Esophagus muscularis mucosa (tissue), 4 donors: ENCODE measurements at regions not wholly inside any gene's neighbourhood (a gene's known extent, or its start where the extent isn't known, plus 50 kb on each side); places are given as distances from the start of the nearest gene placed in this dataset.
A peak's percentile ranks its signal among the peaks of the same experiment; 100 is the strongest.
"Not testable (repeated sequence)": the region's sequence is repeated elsewhere in the genome, so short reads cannot be mapped to it uniquely, and the experiment has no call there.

Source experiments
- DNase-seq: peaks from one replicate; pipeline ENCODE4 v3.0.0-alpha.2; 2017; ENCODE audit errors: extremely low spot score
- H3K27ac ChIP-seq, 4 donors: fragments of 200-600 bp; sonication (generic); replicated peaks in 1 of 4; 1 replicate in 3 of 4; 2 replicates in 1 of 4; pipeline ENCODE4 v1.5.1; 2016 to 2019; ENCODE audit warnings: mild to moderate bottlenecking in 1 of 4
- H3K27me3 ChIP-seq, 4 donors: fragments of 200-600 bp; sonication (generic); one replicate each; pipeline versions ENCODE4 v1.5.1 to v1.6.0; 2016 to 2019
- H3K36me3 ChIP-seq, 4 donors: fragments of 200-600 bp; sonication (generic); one replicate each; pipeline ENCODE4 v1.5.1; 2016 to 2019
- H3K4me1 ChIP-seq, 4 donors: fragments of 200-600 bp; sonication (generic); one replicate each; pipeline ENCODE4 v1.5.1; 2016 to 2019
- H3K4me3 ChIP-seq, 4 donors: fragments of 200-600 bp; sonication (generic); 1 replicate in 2 of 4; 2 replicates in 2 of 4; pipeline ENCODE4 v1.5.1; 2016 to 2019; ENCODE audit warnings: mild to moderate bottlenecking in 4 of 4, moderate library complexity in 1 of 4
- H3K9me3 ChIP-seq, 4 donors: fragments of 200-600 bp; sonication (generic); 1 replicate in 3 of 4; 2 replicates in 1 of 4; pipeline ENCODE4 v1.5.1; 2016 to 2019
- EP300 ChIP-seq: sonication (generic); formaldehyde crosslinking; IDR thresholded peaks from one replicate; pipeline ENCODE4 v1.6.1; 2017; ENCODE audit warnings: antibody characterized with exemption
- POLR2A ChIP-seq: fragments of 450-650 bp; IDR thresholded peaks from one replicate; pipeline ENCODE4 v1.6.1; 2017; ENCODE audit warnings: antibody characterized with exemption, moderate library complexity, mild to moderate bottlenecking, low read depth
- POLR2AphosphoS5 ChIP-seq, 2 donors: sonication (generic); formaldehyde crosslinking; IDR thresholded peaks; one replicate each; pipeline ENCODE4 v1.6.1; 2017; ENCODE audit warnings: antibody characterized with exemption in 2 of 2
- WGBS: methylation state at CpG from one replicate; pipeline ENCODE4 v1.1.5; 2018; 5-methylcytosine and 5-hydroxymethylcytosine counted together
- intact Hi-C: fragments of 100-400 bp; cut with DNase I; formaldehyde crosslinking; loops from one replicate; pipeline ENCODE4 v1.15.1; 2023
- TF ChIP-seq, protein P1 (sequence below), 3 experiments: fragments of 200-600 bp in 2 of 3; fragments of 450-650 bp in 1 of 3; sonication (generic) in 2 of 3; IDR thresholded peaks; one replicate each; pipeline ENCODE4 v1.5.1; 2017 to 2019; ENCODE audit warnings: antibody characterized with exemption in 3 of 3, mild to moderate bottlenecking in 2 of 3, moderate library complexity in 1 of 3

DNA sequence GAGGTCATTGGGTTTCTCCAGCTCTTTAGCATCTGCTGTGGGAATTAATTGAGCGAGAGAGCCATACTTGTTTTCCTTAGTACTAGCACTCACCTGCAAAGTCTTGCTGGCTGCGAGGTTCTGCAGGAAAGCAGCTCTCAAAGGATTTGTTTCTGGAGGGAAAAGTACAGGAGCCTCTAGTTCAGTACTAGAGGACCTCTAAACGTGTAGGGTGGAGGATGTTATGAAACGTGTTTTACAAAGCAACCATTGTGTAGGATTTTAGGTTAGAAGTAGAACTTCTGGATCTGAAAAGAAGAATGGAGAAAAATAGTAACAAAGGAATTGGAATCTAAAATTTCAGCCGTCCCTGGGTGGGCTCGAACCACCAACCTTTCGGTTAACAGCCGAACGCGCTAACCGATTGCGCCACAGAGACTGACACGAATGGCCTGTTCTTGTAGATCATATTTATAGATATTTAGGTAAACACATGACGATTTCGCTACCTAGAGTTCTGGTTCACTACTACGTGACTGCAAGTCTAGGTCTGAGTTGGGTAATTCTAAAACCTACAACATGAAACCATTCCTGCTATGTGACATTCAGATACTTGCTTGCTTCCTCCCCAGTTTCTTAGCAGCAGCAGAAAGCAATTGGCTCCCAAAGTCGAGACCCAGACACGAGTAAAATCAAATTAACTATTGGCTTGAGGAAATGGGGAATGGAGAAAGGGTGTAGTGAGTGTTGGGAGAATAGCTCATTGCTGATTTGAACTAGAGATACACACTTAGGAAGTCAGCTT lies 60.2 kb upstream of the CFAP126 start:
- 32% methylated on average over 18 of the region's 18 CpGs for WGBS
- no peak for TF ChIP-seq POLR2AphosphoS5 (IDR thresholded peaks at IDR 0.05)
- TF ChIP-seq POLR2A: no peak
- TF ChIP-seq EP300: no peak
- TF ChIP-seq, protein P1, sequence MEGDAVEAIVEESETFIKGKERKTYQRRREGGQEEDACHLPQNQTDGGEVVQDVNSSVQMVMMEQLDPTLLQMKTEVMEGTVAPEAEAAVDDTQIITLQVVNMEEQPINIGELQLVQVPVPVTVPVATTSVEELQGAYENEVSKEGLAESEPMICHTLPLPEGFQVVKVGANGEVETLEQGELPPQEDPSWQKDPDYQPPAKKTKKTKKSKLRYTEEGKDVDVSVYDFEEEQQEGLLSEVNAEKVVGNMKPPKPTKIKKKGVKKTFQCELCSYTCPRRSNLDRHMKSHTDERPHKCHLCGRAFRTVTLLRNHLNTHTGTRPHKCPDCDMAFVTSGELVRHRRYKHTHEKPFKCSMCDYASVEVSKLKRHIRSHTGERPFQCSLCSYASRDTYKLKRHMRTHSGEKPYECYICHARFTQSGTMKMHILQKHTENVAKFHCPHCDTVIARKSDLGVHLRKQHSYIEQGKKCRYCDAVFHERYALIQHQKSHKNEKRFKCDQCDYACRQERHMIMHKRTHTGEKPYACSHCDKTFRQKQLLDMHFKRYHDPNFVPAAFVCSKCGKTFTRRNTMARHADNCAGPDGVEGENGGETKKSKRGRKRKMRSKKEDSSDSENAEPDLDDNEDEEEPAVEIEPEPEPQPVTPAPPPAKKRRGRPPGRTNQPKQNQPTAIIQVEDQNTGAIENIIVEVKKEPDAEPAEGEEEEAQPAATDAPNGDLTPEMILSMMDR (IDR thresholded peaks at IDR 0.05): no peak
- H3K4me1 ChIP-seq: peaks cover 0 to 5% (median 0%) of the 10 kb centered on the region in 4 donors
- intact Hi-C loops: no loop called here
- no peak for DNase-seq
- H3K4me3 ChIP-seq: no peak overlapping the region
- H3K36me3 ChIP-seq: no peaks in the 10 kb centered on the region
- no peak overlapping the region for H3K27ac ChIP-seq
- H3K27me3 ChIP-seq: peaks cover 0 to 50% (median 6%) of the 10 kb centered on the region in 4 donors
- H3K9me3 ChIP-seq: no peaks in the 10 kb centered on the region

DNA sequence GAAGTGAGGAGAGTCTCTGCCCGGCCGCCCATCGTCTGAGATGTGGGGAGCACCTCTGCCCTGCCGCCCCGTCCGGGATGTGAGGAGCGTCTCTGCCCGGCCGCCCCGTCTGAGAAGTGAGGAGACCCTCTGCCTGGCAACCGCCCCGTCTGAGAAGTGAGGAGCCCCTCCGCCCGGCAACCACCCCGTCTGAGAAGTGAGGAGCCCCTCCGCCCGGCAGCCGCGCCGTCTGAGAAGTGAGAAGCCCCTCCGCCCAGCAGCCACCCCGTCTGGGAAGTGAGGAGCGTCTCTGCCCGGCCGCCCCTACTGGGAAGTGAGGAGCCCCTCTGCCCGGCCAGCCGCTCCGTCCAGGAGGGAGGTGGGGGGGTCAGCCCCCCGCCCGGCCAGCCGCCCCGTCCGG lies 55.2 kb upstream of the CFAP126 start:
- DNase-seq, H3K4me3 ChIP-seq, H3K9me3 ChIP-seq, H3K4me1 ChIP-seq, H3K27ac ChIP-seq, intact Hi-C loops, H3K36me3 ChIP-seq: not testable (repeated sequence)
- WGBS: no CpG with 5 or more reads among the region's 33 CpGs
- peaks cover 0 to 35% (median 4%) of the 10 kb centered on the region in 4 donors for H3K27me3 ChIP-seq

DNA sequence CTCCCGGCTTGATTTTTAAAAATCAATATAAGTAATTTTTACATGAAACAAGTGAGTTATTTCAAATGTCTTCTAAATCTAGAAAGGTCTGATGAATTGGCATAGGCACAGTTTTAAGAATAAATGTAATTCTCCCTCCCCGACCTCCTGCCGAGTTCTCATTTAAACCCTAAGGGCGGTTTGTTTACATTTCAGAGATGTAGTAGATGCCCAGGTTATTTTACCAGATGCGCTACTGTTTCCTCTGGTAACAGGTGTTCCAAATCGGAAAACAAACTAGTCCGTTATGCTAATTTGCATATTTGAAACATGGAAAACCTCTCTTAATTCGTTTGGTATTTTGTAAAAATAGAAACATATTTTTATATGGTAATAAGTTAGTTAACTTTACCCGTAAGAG lies 53.8 kb upstream of the CFAP126 start:
- peak overlapping the region in 3 of 4 donors; percentile 26 to 44 (median 28) for H3K4me3 ChIP-seq
- no peak for DNase-seq
- intact Hi-C loops: no loop called here
- 54% methylated on average over 9 of the region's 9 CpGs for WGBS
- H3K4me1 ChIP-seq: peaks cover 0 to 8% (median 0%) of the 10 kb centered on the region in 4 donors
- H3K27ac ChIP-seq: no peak overlapping the region
- no peaks in the 10 kb centered on the region for H3K36me3 ChIP-seq
- H3K27me3 ChIP-seq: peaks cover 0 to 21% (median 0%) of the 10 kb centered on the region in 4 donors
- TF ChIP-seq POLR2AphosphoS5 (IDR thresholded peaks at IDR 0.05): no peak
- no peak for TF ChIP-seq EP300
- TF ChIP-seq, protein P1 (IDR thresholded peaks at IDR 0.05): no peak
- TF ChIP-seq POLR2A: no peak
- H3K9me3 ChIP-seq: no peaks in the 10 kb centered on the region

DNA sequence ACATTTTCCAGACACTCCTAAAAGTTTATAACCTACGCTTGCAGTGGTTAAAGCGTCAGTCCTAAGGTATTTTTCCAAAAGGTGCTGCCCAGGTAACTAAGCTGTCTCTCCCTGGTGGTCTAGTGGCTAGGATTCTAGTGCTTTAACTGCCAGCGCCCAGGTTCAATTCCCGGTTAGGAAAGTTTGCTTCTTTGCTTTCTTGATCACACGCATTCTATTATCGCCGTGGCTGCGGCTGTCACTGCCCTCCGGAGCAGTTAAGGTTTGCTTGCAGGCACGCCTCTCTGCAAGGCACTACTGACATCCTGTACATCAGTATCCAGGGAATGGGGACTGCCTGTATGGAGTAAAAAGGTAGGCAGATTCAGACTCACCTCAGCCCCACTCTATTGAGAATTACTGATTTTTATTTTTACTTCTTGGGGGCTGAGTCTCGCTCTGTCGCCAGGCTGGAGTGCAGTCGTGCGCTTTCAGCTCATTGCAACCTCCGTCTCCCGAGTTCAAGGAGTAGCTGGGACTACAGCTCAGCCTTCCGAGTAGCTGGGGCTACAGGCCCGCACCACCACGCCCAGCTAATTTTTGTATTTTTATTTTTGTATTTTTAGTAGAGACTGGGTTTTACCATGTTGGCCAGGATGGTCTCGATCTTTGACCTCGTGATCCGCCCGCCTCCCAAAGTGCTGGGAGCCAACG lies 53.2 kb upstream of the CFAP126 start:
- no peak for DNase-seq
- Histone ChIP-seq H3K27ac (no peak overlapping the region), H3K9me3 (no peaks in the 10 kb centered on the region), H3K27me3 (peaks cover 0 to 15% (median 0%) of the 10 kb centered on the region in 4 donors), H3K4me1 (peaks cover 0 to 8% (median 0%) of the 10 kb centered on the region in 4 donors), H3K36me3 (no peaks in the 10 kb centered on the region), H3K4me3 (no peak overlapping the region)
- 74% methylated on average over 24 of the region's 24 CpGs for WGBS
- TF ChIP-seq, protein P1 (IDR thresholded peaks at IDR 0.05): no peak
- TF ChIP-seq POLR2AphosphoS5 (IDR thresholded peaks at IDR 0.05) (no peak), POLR2A (no peak), EP300 (no peak)
- intact Hi-C loops: no loop called here

DNA sequence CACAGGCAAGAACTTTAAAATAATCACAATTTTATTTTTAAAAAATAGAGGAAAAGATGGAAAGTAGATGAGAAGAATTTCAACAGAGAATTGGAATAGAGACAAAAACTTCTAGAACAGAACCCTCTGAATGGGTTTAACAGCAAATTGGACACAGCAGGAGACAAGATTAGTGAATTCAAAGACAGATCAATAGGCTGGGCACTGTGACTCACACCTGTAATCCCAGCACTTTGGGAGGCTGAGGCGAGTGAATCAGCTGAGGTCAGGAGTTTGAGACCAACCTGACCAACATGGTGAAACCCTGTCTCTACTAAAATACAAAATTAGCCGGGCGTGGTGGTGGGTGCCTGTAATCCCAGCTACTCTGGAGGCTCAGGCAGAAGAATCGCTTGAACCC lies 49.9 kb upstream of the CFAP126 start:
- H3K27me3 ChIP-seq: peaks cover 0 to 15% (median 0%) of the 10 kb centered on the region in 4 donors
- H3K36me3 ChIP-seq, H3K4me1 ChIP-seq, H3K9me3 ChIP-seq, H3K4me3 ChIP-seq, DNase-seq, H3K27ac ChIP-seq, intact Hi-C loops: not testable (repeated sequence)
- 86% methylated on average over 4 of the region's 4 CpGs for WGBS
